Upper lobe of left lung (tissue), 4 donors: ENCODE measurements at regions not wholly inside any gene's neighbourhood (a gene's known extent, or its start where the extent isn't known, plus 50 kb on each side); places are given as distances from the start of the nearest gene placed in this dataset.

Source experiments
- POLR2A ChIP-seq, 4 donors: fragments of 450-650 bp; IDR thresholded peaks; one replicate each; pipeline ENCODE4 v1.5.1; 2016 to 2017; ENCODE audit warnings: antibody characterized with exemption in 4 of 4, mild to moderate bottlenecking in 2 of 4
- POLR2AphosphoS5 ChIP-seq, 2 donors: sonication (generic); formaldehyde crosslinking; IDR thresholded peaks; one replicate each; pipeline ENCODE4 v1.5.1; 2017; ENCODE audit warnings: antibody characterized with exemption in 2 of 2
- TF ChIP-seq, protein P1 (sequence below), 6 experiments: fragments of 450-650 bp in 4 of 6; fragments of 200-600 bp in 2 of 6; sonication (generic) in 2 of 6; IDR thresholded peaks; one replicate each; pipeline ENCODE4 v1.5.1; 2016 to 2019; ENCODE audit warnings: antibody characterized with exemption in 6 of 6

- TF ChIP-seq, protein P1, sequence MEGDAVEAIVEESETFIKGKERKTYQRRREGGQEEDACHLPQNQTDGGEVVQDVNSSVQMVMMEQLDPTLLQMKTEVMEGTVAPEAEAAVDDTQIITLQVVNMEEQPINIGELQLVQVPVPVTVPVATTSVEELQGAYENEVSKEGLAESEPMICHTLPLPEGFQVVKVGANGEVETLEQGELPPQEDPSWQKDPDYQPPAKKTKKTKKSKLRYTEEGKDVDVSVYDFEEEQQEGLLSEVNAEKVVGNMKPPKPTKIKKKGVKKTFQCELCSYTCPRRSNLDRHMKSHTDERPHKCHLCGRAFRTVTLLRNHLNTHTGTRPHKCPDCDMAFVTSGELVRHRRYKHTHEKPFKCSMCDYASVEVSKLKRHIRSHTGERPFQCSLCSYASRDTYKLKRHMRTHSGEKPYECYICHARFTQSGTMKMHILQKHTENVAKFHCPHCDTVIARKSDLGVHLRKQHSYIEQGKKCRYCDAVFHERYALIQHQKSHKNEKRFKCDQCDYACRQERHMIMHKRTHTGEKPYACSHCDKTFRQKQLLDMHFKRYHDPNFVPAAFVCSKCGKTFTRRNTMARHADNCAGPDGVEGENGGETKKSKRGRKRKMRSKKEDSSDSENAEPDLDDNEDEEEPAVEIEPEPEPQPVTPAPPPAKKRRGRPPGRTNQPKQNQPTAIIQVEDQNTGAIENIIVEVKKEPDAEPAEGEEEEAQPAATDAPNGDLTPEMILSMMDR (IDR thresholded peaks at IDR 0.05) = no peak
- no peak for TF ChIP-seq POLR2A (IDR thresholded peaks at IDR 0.05)
- no peak for TF ChIP-seq POLR2AphosphoS5 (IDR thresholded peaks at IDR 0.05)
Measured at GRCh38 chr14:76930549-76930948, 98.0 kb downstream of the IRF2BPL start.
